Right ventricle myocardium inferior (tissue), 1 donor: ENCODE measurements at regions not wholly inside any gene's neighbourhood (a gene's known extent, or its start where the extent isn't known, plus 50 kb on each side); places are given as distances from the start of the nearest gene placed in this dataset.
A peak's percentile ranks its signal among the peaks of the same experiment; 100 is the strongest.

ENCODE experiments used
- ATAC-seq: fragments of 200-7000 bp; cut with Tn5 transposase; one replicate; pipeline ENCODE4 v1.9.1; 2020; ENCODE audit warnings: mild to moderate bottlenecking, moderate library complexity
- DNase-seq: peaks from one replicate; pipeline ENCODE4 v3.0.0; 2021; ENCODE audit errors: missing footprints
- intact Hi-C: fragments of 100-400 bp; cut with DNase I; formaldehyde crosslinking; loops from one replicate; pipeline ENCODE4 v1.11.0; 2022
- donor health status: DM: no; HTN: yes; CAD: no; lungs with severe emphysema.

DNA sequence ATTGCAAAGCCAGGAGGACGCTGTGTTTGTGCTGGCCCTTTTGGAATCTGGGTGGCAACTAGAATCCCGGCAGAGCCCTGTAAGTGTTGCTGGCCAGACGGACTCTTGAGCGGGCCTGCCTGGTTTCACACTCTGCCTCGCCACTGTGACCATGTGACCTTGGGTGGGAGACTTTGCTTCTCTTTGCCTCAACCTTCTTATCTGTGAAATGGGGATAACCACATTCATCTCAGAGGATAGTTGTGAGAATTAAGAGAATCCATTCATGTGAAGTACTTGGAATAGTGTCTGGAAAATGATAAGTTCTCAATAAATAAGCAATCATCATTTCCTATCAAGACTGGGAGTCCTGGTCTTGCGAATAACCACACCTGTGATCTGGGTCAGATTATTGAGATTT lies 105.6 kb downstream of the LIPG start:
- intact Hi-C loops: no loop called here
- DNase-seq (no peak), ATAC-seq (no peak)

- DNase-seq (no peak), ATAC-seq (no peak)
- intact Hi-C loops: no loop called here
Measured at GRCh38 chr18:49666045-49666775, 104.4 kb downstream of the LIPG start.

GRCh38 chr18:49663899-49664890 lies 102.3 kb downstream of the LIPG start:
- ATAC-seq: peak; percentile 73
- DNase-seq: no peak
- intact Hi-C loops: no loop called here

DNA sequence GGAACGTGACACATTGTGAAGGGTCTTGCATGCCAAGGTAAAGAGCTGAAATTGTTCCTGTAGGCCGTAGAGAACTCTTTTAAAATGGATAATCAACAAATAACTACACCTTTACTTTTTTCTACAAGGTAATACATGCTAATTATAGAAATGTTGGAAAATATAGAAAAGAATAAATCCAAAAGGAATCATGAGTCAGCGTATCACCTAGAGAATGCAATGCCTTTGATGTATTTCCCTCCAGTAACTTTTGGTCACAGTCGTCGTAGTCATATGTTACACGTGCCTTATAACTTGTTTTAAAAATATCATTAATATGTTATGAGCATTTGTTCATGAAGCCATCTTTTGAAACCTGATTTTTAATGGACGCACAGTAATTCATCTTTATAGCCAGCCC lies 100.6 kb downstream of the LIPG start:
- intact Hi-C loops: no loop called here
- DNase-seq (no peak), ATAC-seq (no peak)

GRCh38 chr18:49658823-49659404 lies 97.1 kb downstream of the LIPG start:
- intact Hi-C loops: no loop called here
- DNase-seq (no peak), ATAC-seq (no peak)

DNA sequence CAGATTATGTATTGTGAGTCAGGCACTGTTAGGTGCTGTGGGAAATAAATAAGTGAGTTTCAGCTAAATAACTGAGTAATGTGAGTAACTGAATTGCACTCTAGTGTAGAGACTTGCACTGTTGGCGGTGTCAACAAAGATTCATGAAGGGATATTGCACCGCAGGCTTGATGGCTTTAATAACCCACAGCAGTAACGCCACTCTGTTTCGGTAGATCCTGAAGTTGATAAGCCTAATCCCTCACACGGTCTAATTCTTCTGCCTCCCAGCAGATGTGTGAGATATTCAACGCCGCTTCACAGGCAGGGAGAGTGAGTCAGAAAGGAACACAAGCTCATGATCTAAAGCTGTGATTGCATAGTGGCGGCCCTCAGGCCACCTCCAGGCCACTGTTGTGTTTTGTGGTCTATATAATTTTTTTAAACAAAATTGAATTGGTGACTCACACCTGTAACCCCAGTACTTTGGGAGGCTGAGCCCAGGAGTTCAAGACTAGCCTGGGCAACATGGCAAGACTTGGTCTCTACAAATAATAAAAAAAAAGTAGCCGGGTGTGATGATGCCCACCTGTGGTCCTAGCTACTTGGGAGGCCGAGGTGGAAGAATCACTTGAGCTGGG lies 94.3 kb downstream of the LIPG start:
- ATAC-seq (no peak), DNase-seq (no peak)
- intact Hi-C loops: no loop called here

GRCh38 chr18:49655266-49656072 lies 93.6 kb downstream of the LIPG start:
- no peak for DNase-seq
- no peak for ATAC-seq

DNA sequence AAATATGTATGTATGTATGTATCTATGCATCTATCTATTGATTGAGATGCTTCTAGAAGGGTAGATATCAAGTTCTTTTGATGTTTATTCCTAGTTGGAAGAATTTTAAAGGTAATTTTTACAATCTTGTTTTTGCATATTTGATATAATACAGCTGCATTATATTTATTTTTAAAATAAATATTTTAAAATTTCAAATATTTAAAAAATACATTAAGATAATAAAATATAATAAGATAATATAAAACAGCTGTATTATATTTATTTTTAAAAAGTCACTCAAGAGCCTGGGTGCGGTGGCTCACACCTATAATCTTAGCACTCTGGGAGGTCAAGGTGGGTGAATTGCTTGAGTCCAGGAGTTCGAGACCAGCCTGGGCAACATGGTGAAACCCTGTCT lies 92.5 kb downstream of the LIPG start:
- DNase-seq: no peak
- no peak for ATAC-seq
- intact Hi-C loops: no loop called here

More at GRCh38 chr18:49655266-49656072, 93.6 kb downstream of the LIPG start:
- intact Hi-C loops: no loop called here

DNA sequence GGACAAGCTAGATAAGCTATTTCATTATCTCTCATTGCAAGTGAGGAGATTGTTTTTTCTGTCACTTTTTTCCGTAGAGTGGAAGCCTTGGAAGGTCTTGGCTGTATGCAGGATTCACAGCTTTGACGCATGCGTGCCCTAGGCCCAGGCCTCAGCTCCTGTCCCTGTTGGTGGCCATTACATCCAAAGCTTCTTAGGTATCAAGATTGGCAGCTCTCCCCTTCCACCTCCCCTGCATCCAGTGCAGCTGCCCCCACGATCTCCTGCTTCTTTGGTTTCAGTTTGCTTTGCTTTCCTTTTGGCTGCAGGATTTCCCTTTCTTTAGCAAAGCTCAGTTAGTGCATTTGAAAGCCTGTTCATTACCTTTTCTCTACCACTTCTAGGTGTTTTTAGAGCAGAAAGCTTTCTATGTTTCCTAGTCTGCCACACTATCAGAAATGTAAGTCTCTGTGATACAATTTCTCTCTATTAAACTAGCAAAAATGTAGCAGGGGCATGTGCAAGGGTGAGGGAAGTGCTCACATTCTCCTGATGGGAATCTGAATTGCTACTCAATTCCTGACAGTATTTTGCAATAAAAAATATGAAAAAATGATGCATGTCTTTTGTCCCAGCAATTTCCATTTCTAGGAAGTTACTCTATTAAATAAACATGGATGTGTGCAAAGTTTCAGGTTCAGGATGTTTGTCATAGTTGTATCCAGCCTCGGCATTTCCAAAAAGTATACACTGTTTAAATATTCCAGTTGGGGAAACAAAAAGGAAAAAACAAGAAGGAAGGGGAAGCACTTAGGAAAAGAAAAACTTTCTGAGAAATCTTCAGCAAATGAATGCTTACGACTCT lies 91.2 kb downstream of the LIPG start:
- DNase-seq: no peak
- intact Hi-C loops: no loop called here

DNA sequence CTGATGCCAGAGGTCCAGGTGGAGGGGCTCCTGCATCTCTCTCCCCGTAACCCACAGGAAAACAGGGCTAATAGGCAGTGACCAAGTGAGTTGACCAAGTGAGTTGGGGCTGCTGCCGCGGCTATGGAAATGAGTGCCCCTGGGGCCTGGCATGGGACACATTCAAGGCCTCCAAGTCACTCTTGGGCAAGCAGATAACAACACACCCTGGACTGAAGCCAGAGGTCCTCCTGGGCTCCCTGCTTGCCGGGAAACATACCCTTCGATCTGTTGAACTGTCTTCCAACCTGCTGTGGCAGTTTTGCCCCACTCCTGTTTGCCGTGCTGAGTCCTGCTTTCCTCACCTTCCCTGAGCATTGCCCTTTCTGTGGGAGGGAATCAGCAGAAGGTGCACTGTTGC lies 89.2 kb downstream of the LIPG start:
- ATAC-seq (no peak), DNase-seq (no peak)
- intact Hi-C loops: no loop called here

More for the DNA sequence above, 91.2 kb downstream of the LIPG start:
- no peak for ATAC-seq

GRCh38 chr18:49650426-49650891 lies 88.6 kb downstream of the LIPG start:
- intact Hi-C loops: no loop called here
- no peak for ATAC-seq
- DNase-seq: no peak

DNA sequence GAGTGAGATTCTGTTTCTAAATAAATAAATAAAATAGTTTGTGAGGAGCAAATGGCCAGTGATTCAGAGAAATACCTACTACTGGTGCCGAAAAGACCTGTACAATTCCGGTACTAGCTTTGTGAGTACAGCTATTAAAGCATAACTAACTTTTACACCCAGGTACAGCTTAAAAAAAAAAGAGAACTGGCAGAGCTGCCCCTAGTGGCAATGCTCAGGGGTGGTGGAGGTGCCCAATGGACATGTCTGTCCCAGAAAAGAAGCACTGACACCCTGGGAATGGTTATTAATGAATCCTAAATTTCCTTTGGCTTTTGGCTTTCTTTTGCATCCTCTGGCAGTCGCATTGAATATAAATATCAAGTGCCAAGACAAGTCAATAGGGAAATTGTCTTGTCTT lies 87.0 kb downstream of the LIPG start:
- ATAC-seq (no peak), DNase-seq (no peak)
- intact Hi-C loops: no loop called here
